ENCODE measurements at regions not wholly inside any gene's neighbourhood (a gene's known extent, or its start where the extent isn't known, plus 50 kb on each side); places are given as distances from the start of the nearest gene placed in this dataset.
"Not testable (repeated sequence)": the region's sequence is repeated elsewhere in the genome, so short reads cannot be mapped to it uniquely, and the experiment has no call there.

- TF ChIP-seq CTCF (IDR thresholded peaks at IDR 0.05; ENCODE audit: poor library complexity, severe bottlenecking) = no peak
- H3K4me1 ChIP-seq (ENCODE audit: insufficient read depth, poor library complexity, severe bottlenecking) = no peaks in the 10 kb centered on the region
- no peak overlapping the region for H3K27ac ChIP-seq (ENCODE audit: poor library complexity, severe bottlenecking)
- peaks cover 15% of the 10 kb centered on the region for H3K27me3 ChIP-seq (ENCODE audit: insufficient read depth, poor library complexity, severe bottlenecking)
- no peaks in the 10 kb centered on the region for H3K9me3 ChIP-seq (ENCODE audit: severe bottlenecking)
- H3K36me3 ChIP-seq (ENCODE audit: low read depth) = no peaks in the 10 kb centered on the region
- peak; percentile 37 for DNase-seq (ENCODE audit: low spot score)
- H3K4me3 ChIP-seq (ENCODE audit: severe bottlenecking) = no peak overlapping the region
- ATAC-seq (ENCODE audit: low read depth) = no peak
These were observed 102.1 kb upstream of the LRPAP1 start for GRCh38 chr4:3634281-3634857.

- not testable (repeated sequence) for ATAC-seq (ENCODE audit: low read depth); H3K4me3 ChIP-seq (ENCODE audit: severe bottlenecking); H3K27ac ChIP-seq (ENCODE audit: poor library complexity, severe bottlenecking); H3K9me3 ChIP-seq (ENCODE audit: severe bottlenecking); H3K36me3 ChIP-seq (ENCODE audit: low read depth); H3K4me1 ChIP-seq (ENCODE audit: insufficient read depth, poor library complexity, severe bottlenecking)
- DNase-seq (ENCODE audit: low spot score) = peak; percentile 28
- H3K27me3 ChIP-seq (ENCODE audit: insufficient read depth, poor library complexity, severe bottlenecking) = peaks cover 11% of the 10 kb centered on the region
These were observed 101.1 kb upstream of the LRPAP1 start for GRCh38 chr4:3633277-3633676.

GRCh38 chr4:3632794-3633193 is 100.6 kb upstream of the LRPAP1 start:
- H3K27me3 ChIP-seq (ENCODE audit: insufficient read depth, poor library complexity, severe bottlenecking); H3K36me3 ChIP-seq (ENCODE audit: low read depth); H3K4me1 ChIP-seq (ENCODE audit: insufficient read depth, poor library complexity, severe bottlenecking); H3K4me3 ChIP-seq (ENCODE audit: severe bottlenecking); H3K9me3 ChIP-seq (ENCODE audit: severe bottlenecking); H3K27ac ChIP-seq (ENCODE audit: poor library complexity, severe bottlenecking); ATAC-seq (ENCODE audit: low read depth): not testable (repeated sequence)
- DNase-seq (ENCODE audit: low spot score) = peak; percentile 51

- not testable (repeated sequence) for H3K36me3 ChIP-seq (ENCODE audit: low read depth); H3K4me3 ChIP-seq (ENCODE audit: severe bottlenecking); H3K4me1 ChIP-seq (ENCODE audit: insufficient read depth, poor library complexity, severe bottlenecking); H3K27ac ChIP-seq (ENCODE audit: poor library complexity, severe bottlenecking); ATAC-seq (ENCODE audit: low read depth); H3K9me3 ChIP-seq (ENCODE audit: severe bottlenecking); DNase-seq (ENCODE audit: low spot score); H3K27me3 ChIP-seq (ENCODE audit: insufficient read depth, poor library complexity, severe bottlenecking)
These were observed 99.5 kb upstream of the LRPAP1 start for GRCh38 chr4:3631544-3632266.

- ATAC-seq (ENCODE audit: low read depth) = no peak; the same call in 2 of the 3 replicates
- H3K27ac ChIP-seq (ENCODE audit: poor library complexity, severe bottlenecking) = no peak overlapping the region
- H3K4me3 ChIP-seq (ENCODE audit: severe bottlenecking) = no peak overlapping the region
- no peaks in the 10 kb centered on the region for H3K9me3 ChIP-seq (ENCODE audit: severe bottlenecking)
- DNase-seq (ENCODE audit: low spot score) = peak; percentile 43
- no peaks in the 10 kb centered on the region for H3K36me3 ChIP-seq (ENCODE audit: low read depth)
- TF ChIP-seq CTCF (IDR thresholded peaks at IDR 0.05; ENCODE audit: poor library complexity, severe bottlenecking) = no peak
- H3K27me3 ChIP-seq (ENCODE audit: insufficient read depth, poor library complexity, severe bottlenecking) = peaks cover 8% of the 10 kb centered on the region
- no peaks in the 10 kb centered on the region for H3K4me1 ChIP-seq (ENCODE audit: insufficient read depth, poor library complexity, severe bottlenecking)
These were observed 98.6 kb upstream of the LRPAP1 start for GRCh38 chr4:3630598-3631543.

- Histone ChIP-seq H3K36me3 (ENCODE audit: low read depth) (no peaks in the 10 kb centered on the region), H3K27me3 (ENCODE audit: insufficient read depth, poor library complexity, severe bottlenecking) (peaks cover 14% of the 10 kb centered on the region), H3K4me3 (ENCODE audit: severe bottlenecking) (no peak overlapping the region), H3K9me3 (ENCODE audit: severe bottlenecking) (no peaks in the 10 kb centered on the region), H3K27ac (ENCODE audit: poor library complexity, severe bottlenecking) (no peak overlapping the region), H3K4me1 (ENCODE audit: insufficient read depth, poor library complexity, severe bottlenecking) (no peaks in the 10 kb centered on the region)
- TF ChIP-seq CTCF (IDR thresholded peaks at IDR 0.05; ENCODE audit: poor library complexity, severe bottlenecking) = no peak
- DNase-seq (ENCODE audit: low spot score) = no peak
- ATAC-seq (ENCODE audit: low read depth) = no peak
These were observed 97.9 kb upstream of the LRPAP1 start for GRCh38 chr4:3630136-3630597.
